ENCODE measurements at regions not wholly inside any gene's neighbourhood (a gene's known extent, or its start where the extent isn't known, plus 50 kb on each side); places are given as distances from the start of the nearest gene placed in this dataset. TPM values are rescaled to one million over a fixed set of nuclear protein-coding genes. Genes with fewer than 3 reads are reported as not detected.

Small RNAs in the stretch of these regions (small RNA-seq; reads per million reads assigned to genes)
- gene AL392089.1 (ENCODE audit: insufficient read depth) (not detected), gene RNU6-1327P (ENCODE audit: insufficient read depth) (not detected)

All from H1 (cell line).